IMR-90 (cell line): ENCODE measurements at regions not wholly inside any gene's neighbourhood (a gene's known extent, or its start where the extent isn't known, plus 50 kb on each side); places are given as distances from the start of the nearest gene placed in this dataset.

Experiments used
- ATAC-seq: fragments of 200-7000 bp; cut with Tn5 transposase; 2 replicates; pipeline ENCODE4 v1.9.1; 2020; ENCODE audit warnings: low read depth, mild to moderate bottlenecking, moderate library complexity
- BruUV-seq: library from RNA; stranded (reverse); fragments of 400-500 nt; replicated peaks from 2 replicates; lab custom pipeline; 2021; lab: Mats Ljungman, UMichigan
- CTCF ChIA-PET: fragments of 300-600 bp; formaldehyde crosslinking; extraction: SDS; loops from one replicate; lab custom pipeline; 2021; ENCODE audit warnings: antibody characterized with exemption; lab: Yijun Ruan, JAX
- POLR2A ChIA-PET: fragments of 300-600 bp; sonication (Branson Sonifier 250); formaldehyde crosslinking; loops from one replicate; lab custom pipeline; 2022; ENCODE audit warnings: antibody characterized with exemption; ENCODE audit not compliant: unreplicated experiment; lab: Charles Lee
- DNase-seq: peaks from one replicate; pipeline ENCODE4 v3.0.0; 2013
- H2AFZ ChIP-seq: replicated peaks from 2 replicates; pipeline ENCODE3; 2013; ENCODE audit warnings: low read length, mild to moderate bottlenecking; ENCODE audit not compliant: poor library complexity
- H2AK5ac ChIP-seq: 2 replicates; pipeline ENCODE4 v1.6.1; 2013; ENCODE audit warnings: low read depth, low read length, inconsistent platforms
- H2AK9ac ChIP-seq: replicated peaks from 2 replicates; pipeline ENCODE3; 2013; ENCODE audit warnings: mild to moderate bottlenecking, low read depth, low read length, moderate library complexity; ENCODE audit not compliant: poor library complexity
- H2BK120ac ChIP-seq: 2 replicates; pipeline ENCODE4 v1.6.1; 2013; ENCODE audit warnings: low read depth, low read length, inconsistent platforms
- H2BK15ac ChIP-seq: 3 replicates; pipeline ENCODE4 v1.6.1; 2013; ENCODE audit warnings: low read depth, low read length, inconsistent platforms
- H2BK20ac ChIP-seq: 2 replicates; pipeline ENCODE4 v1.6.1; 2013; ENCODE audit warnings: low read depth, mild to moderate bottlenecking, inconsistent platforms, low read length, moderate library complexity
- H2BK5ac ChIP-seq: 2 replicates; pipeline ENCODE4 v1.6.1; 2013; ENCODE audit warnings: mild to moderate bottlenecking, low read depth, low read length, inconsistent platforms; ENCODE audit not compliant: poor library complexity, severe bottlenecking
- H3K14ac ChIP-seq: replicated peaks from 2 replicates; pipeline ENCODE4 v1.6.1; 2013; ENCODE audit warnings: low read depth, low read length, inconsistent platforms
- H3K18ac ChIP-seq: 2 replicates; pipeline ENCODE4 v1.6.1; 2013; ENCODE audit warnings: low read depth, low read length, control low read depth
- H3K23ac ChIP-seq: 2 replicates; pipeline ENCODE4 v1.6.1; 2013; ENCODE audit warnings: low read depth, low read length, inconsistent platforms
- H3K27ac ChIP-seq: 2 replicates; pipeline ENCODE4 v1.5.1; 2013; ENCODE audit warnings: mild to moderate bottlenecking, control low read depth, low read length; ENCODE audit not compliant: insufficient read depth
- H3K27me3 ChIP-seq: 2 replicates; pipeline ENCODE4 v1.6.1; 2013; ENCODE audit warnings: low read length; ENCODE audit not compliant: control insufficient read depth, insufficient read depth
- H3K36me3 ChIP-seq: 2 replicates; pipeline ENCODE4 v1.6.1; 2013; ENCODE audit warnings: low read length, mixed read lengths; ENCODE audit not compliant: control insufficient read depth, insufficient read depth
- H3K4ac ChIP-seq: 2 replicates; pipeline ENCODE4 v1.6.1; 2013; ENCODE audit warnings: low read depth, low read length, inconsistent platforms
- H3K4me1 ChIP-seq: 2 replicates; pipeline ENCODE4 v1.6.1; 2013; ENCODE audit warnings: low read length, mixed read lengths; ENCODE audit not compliant: control insufficient read depth, insufficient read depth
- H3K4me2 ChIP-seq: 2 replicates; pipeline ENCODE4 v1.6.1; 2013; ENCODE audit warnings: low read depth, mild to moderate bottlenecking, control low read depth, low read length, moderate library complexity
- H3K4me3 ChIP-seq: 2 replicates; pipeline ENCODE4 v1.5.1; 2013; ENCODE audit warnings: low read depth, mild to moderate bottlenecking, control low read depth, low read length, moderate library complexity; ENCODE audit not compliant: insufficient read depth
- H3K56ac ChIP-seq: 2 replicates; pipeline ENCODE4 v1.6.1; 2013; ENCODE audit warnings: low read length, inconsistent platforms; ENCODE audit not compliant: insufficient read depth; ENCODE audit errors: extremely low read depth
- H3K79me1 ChIP-seq, 2 experiments: 2 replicates each; pipeline ENCODE4 v1.6.1; 2013; ENCODE audit warnings: low read length in 2 of 2, inconsistent platforms in 1 of 2, low read depth in 1 of 2
- H3K9ac ChIP-seq: 2 replicates; pipeline ENCODE4 v1.6.1; 2013; ENCODE audit warnings: low read depth, low read length, control low read depth
- H3K9me1 ChIP-seq: 2 replicates; pipeline ENCODE4 v1.6.1; 2013; ENCODE audit warnings: low read length, inconsistent platforms; ENCODE audit not compliant: insufficient read depth
- H3K9me3 ChIP-seq: 2 replicates; pipeline ENCODE4 v1.6.1; 2013; ENCODE audit warnings: low read length; ENCODE audit not compliant: control insufficient read depth, insufficient read depth
- H4K20me1 ChIP-seq: 2 replicates; pipeline ENCODE4 v1.6.1; 2013; ENCODE audit warnings: low read length, inconsistent platforms; ENCODE audit not compliant: insufficient read depth
- H4K5ac ChIP-seq: 2 replicates; pipeline ENCODE4 v1.6.1; 2013; ENCODE audit warnings: mild to moderate bottlenecking, low read depth, low read length, control low read depth
- H4K8ac ChIP-seq, 2 experiments: 2 replicates each; pipeline ENCODE4 v1.6.1; 2013; ENCODE audit warnings: low read depth in 2 of 2, low read length in 2 of 2, control low read depth in 1 of 2, inconsistent platforms in 1 of 2
- H4K91ac ChIP-seq: 2 replicates; pipeline ENCODE4 v1.6.1; 2013; ENCODE audit warnings: low read depth, low read length, inconsistent platforms; ENCODE audit not compliant: insufficient read depth
- CEBPB ChIP-seq: IDR thresholded peaks from 2 replicates; pipeline ENCODE4 v1.6.1; 2012; ENCODE audit warnings: low read depth, low read length, improper control_type of control experiment
- FOS ChIP-seq: fragments of 150-350 bp; IDR thresholded peaks from 2 replicates; pipeline ENCODE4 v1.6.1; 2016; ENCODE audit warnings: low read depth, low read length
- MAFK ChIP-seq: IDR thresholded peaks from 2 replicates; pipeline ENCODE4 v1.6.1; 2012; ENCODE audit warnings: low read depth, low read length, improper control_type of control experiment
- RAD21 ChIP-seq: IDR thresholded peaks from 2 replicates; pipeline ENCODE4 v1.6.1; 2012; ENCODE audit warnings: low read length, improper control_type of control experiment
- RCOR1 ChIP-seq: IDR thresholded peaks from 2 replicates; pipeline ENCODE4 v1.6.1; 2012; ENCODE audit warnings: mild to moderate bottlenecking, low read length, improper control_type of control experiment; ENCODE audit not compliant: insufficient replicate concordance
- dilution Hi-C: fragments of 300-500 bp; cut with HindIII; formaldehyde crosslinking; loops from one replicate; pipeline ENCODE4 v1.14.3; 2018; ENCODE audit warnings: low sequenced_read_pairs; ENCODE audit not compliant: unreplicated experiment
- in situ Hi-C: fragments of 300-500 bp; cut with MboI; formaldehyde crosslinking; loops from 3 replicates; pipeline ENCODE4 v1.14.3; 2019; ENCODE audit warnings: low sequenced_read_pairs, inconsistent platforms, mixed read lengths
- intact Hi-C: fragments of 100-400 bp; cut with micrococcal nuclease; formaldehyde crosslinking; loops from 2 replicates; pipeline ENCODE4 v1.10.0; 2022

DNA sequence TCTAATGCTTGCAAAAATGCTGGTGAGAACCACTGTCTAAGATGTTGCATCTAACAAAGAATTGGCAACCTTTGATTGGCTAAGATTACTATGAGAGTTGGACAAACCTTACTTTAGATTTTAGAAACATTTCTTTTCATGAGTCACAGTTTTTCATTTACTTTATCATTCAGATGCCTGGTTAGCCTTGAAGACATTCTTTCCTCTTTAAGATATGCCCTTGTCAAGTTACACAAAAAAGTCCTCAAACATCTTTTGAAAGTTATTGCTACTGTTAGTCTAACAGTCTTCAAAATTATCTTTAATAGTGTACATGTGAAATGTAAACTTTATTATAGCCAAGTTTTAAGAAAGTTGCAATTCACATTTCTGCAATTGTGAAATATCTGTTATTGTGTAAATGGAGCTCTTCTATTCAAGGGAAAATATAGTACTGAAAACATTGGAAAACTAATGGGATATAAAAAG is 276.3 kb downstream of the RND3 start:
- Histone ChIP-seq H3K9ac (no peak overlapping the region), H3K9me3 (no peaks in the 10 kb centered on the region), H2BK20ac (0 out of 2 replicates have a peak overlapping the region, but pooled peaks have one; percentile 16), H3K4me3 (no peak overlapping the region), H2AK5ac (no peak overlapping the region), H2BK15ac (no peak overlapping the region), H3K4me1 (peaks cover 18% of the 10 kb centered on the region), H3K9me1 (peaks cover 5% of the 10 kb centered on the region; the same call in 1 of the 2 replicates), H3K56ac (no peak overlapping the region), H3K18ac (no peak overlapping the region), H3K4ac (no peak overlapping the region), H3K23ac (no peak overlapping the region), H4K20me1 (no peaks in the 10 kb centered on the region), H2BK120ac (no peak overlapping the region), H2AK9ac (no peak overlapping the region), H4K8ac (peak overlapping the region in 1 of 2 experiments; percentile 22; a peak in 1 of 4 replicates), H3K4me2 (no peak overlapping the region), H3K79me1 (no peaks in the 10 kb centered on the region), H3K27me3 (no peaks in the 10 kb centered on the region), H4K5ac (no peak overlapping the region), H2AFZ (no peak overlapping the region), H3K36me3 (no peaks in the 10 kb centered on the region), H3K27ac (no peak overlapping the region), H4K91ac (no peak overlapping the region), H2BK5ac (peak overlapping the region; percentile 81), H3K14ac (no peak overlapping the region)
- BruUV-seq, result no TSS peak
- ChIA-PET CTCF (interaction anchor here (0.6 kb wide), 2 partner anchors 59 to 452 kb away, joined by 3 read pairs; no protein-coding TSS in a partner anchor), POLR2A (no interaction called here)
- peak; percentile 31; the same call in 1 of the 2 replicates for TF ChIP-seq FOS
- TF ChIP-seq MAFK, result peak; percentile 0; the same call in 1 of the 2 replicates
- TF ChIP-seq RAD21, result no peak
- no peak for TF ChIP-seq RCOR1
- TF ChIP-seq CEBPB, result peak; percentile 78
- in situ Hi-C loops, result no loop called here
- ATAC-seq (peak; percentile 83), DNase-seq (peak; percentile 89)
- intact Hi-C loops, result loop anchor here (5.0 kb wide), 3 partner anchors 256 to 614 kb away; no protein-coding TSS in a partner anchor
- dilution Hi-C loops, result no loop called here
